ENCODE measurements at regions not wholly inside any gene's neighbourhood (a gene's known extent, or its start where the extent isn't known, plus 50 kb on each side); places are given as distances from the start of the nearest gene placed in this dataset.

GRCh38 chr2:220653776-220654175 lies 918.3 kb downstream of the EPHA4 start:
- no peak overlapping the region for H3K4me3 ChIP-seq (ENCODE audit: low read depth, low read length)
- TF ChIP-seq CTCF (IDR thresholded peaks at IDR 0.05; ENCODE audit: insufficient read depth, low read depth, low read length), result no peak
- no peak for DNase-seq (ENCODE audit: low read depth)

- no peak for DNase-seq (ENCODE audit: low read depth)
- H3K4me3 ChIP-seq (ENCODE audit: low read depth, low read length), result no peak overlapping the region
- no peak for TF ChIP-seq CTCF (IDR thresholded peaks at IDR 0.05; ENCODE audit: insufficient read depth, low read depth, low read length)
Observed at GRCh38 chr2:220654322-220654721, 917.8 kb downstream of the EPHA4 start.

GRCh38 chr2:220660277-220661145 lies 911.6 kb downstream of the EPHA4 start:
- DNase-seq (ENCODE audit: low read depth), result peak; percentile 2
- no peak overlapping the region for H3K4me3 ChIP-seq (ENCODE audit: low read depth, low read length)
- no peak for TF ChIP-seq CTCF (IDR thresholded peaks at IDR 0.05; ENCODE audit: insufficient read depth, low read depth, low read length)

GRCh38 chr2:220662431-220662830 lies 909.7 kb downstream of the EPHA4 start:
- DNase-seq (ENCODE audit: low read depth), result no peak
- no peak overlapping the region for H3K4me3 ChIP-seq (ENCODE audit: low read depth, low read length)
- no peak for TF ChIP-seq CTCF (IDR thresholded peaks at IDR 0.05; ENCODE audit: insufficient read depth, low read depth, low read length)

- DNase-seq (ENCODE audit: low read depth), result no peak
- no peak for TF ChIP-seq CTCF (IDR thresholded peaks at IDR 0.05; ENCODE audit: insufficient read depth, low read depth, low read length)
- no peak overlapping the region for H3K4me3 ChIP-seq (ENCODE audit: low read depth, low read length)
Observed at GRCh38 chr2:220663065-220663464, 909.0 kb downstream of the EPHA4 start.

GRCh38 chr2:220664272-220665107 lies 907.6 kb downstream of the EPHA4 start:
- DNase-seq (ENCODE audit: low read depth), result peak; percentile 14
- no peak for TF ChIP-seq CTCF (IDR thresholded peaks at IDR 0.05; ENCODE audit: insufficient read depth, low read depth, low read length)
- H3K4me3 ChIP-seq (ENCODE audit: low read depth, low read length), result no peak overlapping the region
